Duodenal mucosa (tissue), 2 donors: ENCODE measurements at regions not wholly inside any gene's neighbourhood (a gene's known extent, or its start where the extent isn't known, plus 50 kb on each side); places are given as distances from the start of the nearest gene placed in this dataset.
A peak's percentile ranks its signal among the peaks of the same experiment; 100 is the strongest.
"Not testable (repeated sequence)": the region's sequence is repeated elsewhere in the genome, so short reads cannot be mapped to it uniquely, and the experiment has no call there.

ENCODE experiments used
- H3K27ac ChIP-seq: one replicate; pipeline ENCODE4 v1.7.0; 2013; ENCODE audit warnings: low read depth, low read length
- H3K27me3 ChIP-seq, 2 donors: one replicate each; pipeline ENCODE4 v1.7.0; 2013; ENCODE audit warnings: low read length in 2 of 2, control low read depth in 1 of 2; ENCODE audit not compliant: insufficient read depth in 2 of 2, control insufficient read depth in 1 of 2
- H3K36me3 ChIP-seq, 2 donors: one replicate each; pipeline ENCODE4 v1.7.0; 2013; ENCODE audit warnings: low read length in 2 of 2, control low read depth in 1 of 2; ENCODE audit not compliant: insufficient read depth in 2 of 2, control insufficient read depth in 1 of 2
- H3K4me1 ChIP-seq, 2 donors: one replicate each; pipeline ENCODE4 v1.7.0; 2013; ENCODE audit warnings: low read length in 2 of 2, control low read depth in 1 of 2; ENCODE audit not compliant: insufficient read depth in 2 of 2, control insufficient read depth in 1 of 2
- H3K4me3 ChIP-seq, 2 donors: one replicate each; pipeline ENCODE4 v1.7.0; 2013; ENCODE audit warnings: low read length in 2 of 2, low read depth in 1 of 2
- H3K9ac ChIP-seq, 2 donors: one replicate each; pipeline ENCODE4 v1.7.0; 2013; ENCODE audit warnings: low read length in 2 of 2, low read depth in 1 of 2
- H3K9me3 ChIP-seq, 2 donors: one replicate each; pipeline ENCODE4 v1.7.0; 2013; ENCODE audit warnings: low read length in 2 of 2, control low read depth in 1 of 2; ENCODE audit not compliant: control insufficient read depth in 1 of 2

DNA sequence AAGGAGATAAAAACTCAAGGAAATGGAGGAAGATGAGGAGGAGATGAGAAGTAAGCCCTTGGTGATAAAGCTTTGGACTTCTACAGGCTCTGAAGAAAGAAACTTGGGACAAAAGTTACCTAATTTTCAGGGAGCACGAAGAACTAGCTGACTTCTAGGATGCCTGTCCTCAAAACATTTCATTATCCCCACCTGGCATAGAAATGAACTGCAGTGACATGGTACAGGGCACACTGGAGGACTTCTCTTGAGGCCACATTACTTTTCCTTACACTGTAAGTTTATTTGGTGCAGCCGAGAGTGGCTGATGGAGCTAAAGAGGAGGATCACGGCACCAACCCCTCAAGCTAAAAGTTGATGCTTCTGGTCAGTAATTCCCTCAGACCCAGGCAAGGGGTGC, 269.5 kb upstream of the MSX2 start:
- Histone ChIP-seq H3K27me3 (no peaks in the 10 kb centered on the region), H3K27ac (no peak overlapping the region), H3K9me3 (peaks cover 0 to 4% of the 10 kb centered on the region in 2 donors), H3K9ac (no peak overlapping the region), H3K4me3 (no peak overlapping the region), H3K36me3 (no peaks in the 10 kb centered on the region), H3K4me1 (peaks cover 0 to 3% of the 10 kb centered on the region in 2 donors)

DNA sequence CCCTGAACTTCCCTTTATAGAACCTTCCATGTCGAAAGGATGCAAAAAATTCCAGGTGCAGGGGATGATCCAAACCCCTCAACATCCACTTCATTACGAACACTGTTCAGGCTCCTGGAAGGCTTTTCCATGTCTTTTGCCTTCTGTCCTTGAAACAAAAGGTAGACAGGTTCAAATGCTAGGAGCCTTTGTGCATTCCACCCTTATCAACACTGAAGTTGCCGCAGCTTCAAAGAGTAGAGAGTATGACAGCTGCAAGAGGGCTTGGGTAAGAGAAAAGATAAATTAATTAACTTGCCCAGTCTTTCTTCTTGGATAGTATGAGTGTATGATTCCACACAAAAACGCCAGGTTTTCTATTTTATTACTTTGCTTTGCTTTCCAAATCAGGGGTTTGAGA, 269.1 kb upstream of the MSX2 start:
- H3K9me3 ChIP-seq: peaks cover 0 to 2% of the 10 kb centered on the region in 2 donors
- H3K4me3 ChIP-seq: no peak overlapping the region
- H3K4me1 ChIP-seq: peaks cover 3 to 7% of the 10 kb centered on the region in 2 donors
- H3K27me3 ChIP-seq: no peaks in the 10 kb centered on the region
- H3K27ac ChIP-seq: no peak overlapping the region
- H3K36me3 ChIP-seq: no peaks in the 10 kb centered on the region
- H3K9ac ChIP-seq: no peak overlapping the region

- Histone ChIP-seq H3K27me3 (no peaks in the 10 kb centered on the region), H3K36me3 (no peaks in the 10 kb centered on the region), H3K9me3 (no peaks in the 10 kb centered on the region), H3K9ac (no peak overlapping the region), H3K4me3 (no peak overlapping the region), H3K27ac (no peak overlapping the region), H3K4me1 (peaks cover 15 to 18% of the 10 kb centered on the region in 2 donors)
Measured at GRCh38 chr5:174457141-174457678, 267.2 kb upstream of the MSX2 start.

- H3K4me1 ChIP-seq: peaks cover 15 to 18% of the 10 kb centered on the region in 2 donors
- no peaks in the 10 kb centered on the region for H3K9me3 ChIP-seq
- H3K27ac ChIP-seq: no peak overlapping the region
- H3K27me3 ChIP-seq: no peaks in the 10 kb centered on the region
- no peak overlapping the region for H3K4me3 ChIP-seq
- H3K36me3 ChIP-seq: no peaks in the 10 kb centered on the region
- H3K9ac ChIP-seq: no peak overlapping the region
Measured at GRCh38 chr5:174459071-174459702, 265.2 kb upstream of the MSX2 start.

- Histone ChIP-seq H3K4me3 (peak overlapping the region; percentile 38 to 54), H3K27me3 (no peaks in the 10 kb centered on the region), H3K9ac (no peak overlapping the region), H3K36me3 (no peaks in the 10 kb centered on the region), H3K4me1 (peaks cover 15 to 18% of the 10 kb centered on the region in 2 donors), H3K9me3 (no peaks in the 10 kb centered on the region), H3K27ac (no peak overlapping the region)
Measured at GRCh38 chr5:174459832-174460448, 264.4 kb upstream of the MSX2 start.

DNA sequence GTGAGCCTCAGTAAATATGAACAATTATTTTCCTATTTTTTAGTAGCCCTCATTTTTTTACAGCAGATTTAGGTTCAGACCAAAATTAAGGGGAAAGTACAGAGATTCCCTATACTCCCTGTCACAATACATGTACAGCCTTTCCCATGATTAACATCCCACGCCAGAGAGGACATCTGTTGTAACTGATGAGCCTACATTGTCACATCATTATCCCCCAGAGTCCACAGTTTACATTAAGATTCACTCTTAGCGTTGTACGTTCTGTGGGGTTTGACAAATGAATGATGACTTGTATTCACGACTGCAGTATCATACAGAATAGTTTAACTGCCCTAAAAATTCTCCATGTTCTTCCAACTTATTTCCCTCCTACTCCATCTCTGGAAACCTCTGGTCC, 262.3 kb upstream of the MSX2 start:
- no peaks in the 10 kb centered on the region for H3K9me3 ChIP-seq
- no peak overlapping the region for H3K9ac ChIP-seq
- H3K4me1 ChIP-seq: peaks cover 15 to 18% of the 10 kb centered on the region in 2 donors
- H3K27ac ChIP-seq: no peak overlapping the region
- H3K27me3 ChIP-seq: no peaks in the 10 kb centered on the region
- H3K36me3 ChIP-seq: no peaks in the 10 kb centered on the region
- no peak overlapping the region for H3K4me3 ChIP-seq

DNA sequence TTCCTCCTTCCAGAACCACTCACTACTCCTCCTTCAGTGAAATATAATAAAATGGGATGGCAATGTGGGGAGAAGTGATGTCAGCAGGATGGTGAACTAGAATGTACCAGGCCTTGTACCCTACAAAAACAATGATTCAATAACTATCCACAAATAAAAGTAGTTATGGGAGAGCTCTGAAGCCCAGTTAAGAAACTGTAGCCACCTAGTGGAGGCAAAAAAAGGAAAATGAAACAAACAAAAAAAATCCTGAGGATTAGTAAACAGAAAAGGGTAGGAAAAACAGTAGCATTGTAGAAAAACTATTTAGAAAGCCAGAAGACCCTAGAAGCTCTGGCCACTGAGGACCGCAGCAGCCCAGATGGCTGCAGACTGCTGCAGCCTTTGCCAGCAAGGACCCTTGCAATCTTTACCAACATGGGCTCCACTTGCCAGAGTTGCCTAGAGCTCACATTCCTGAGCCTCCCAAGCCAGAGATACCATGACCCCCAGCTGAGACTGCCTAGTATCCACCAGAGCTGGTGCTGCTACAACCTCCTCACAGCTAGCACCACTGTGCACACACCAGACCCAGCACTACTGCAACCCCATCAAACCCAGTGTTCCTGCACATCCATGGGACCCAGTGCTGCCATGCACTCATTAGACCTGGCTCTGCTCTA, 259.7 kb upstream of the MSX2 start:
- H3K4me3 ChIP-seq: no peak overlapping the region
- H3K4me1 ChIP-seq: peaks cover 15 to 18% of the 10 kb centered on the region in 2 donors
- H3K9ac ChIP-seq: no peak overlapping the region
- H3K27me3 ChIP-seq: no peaks in the 10 kb centered on the region
- H3K27ac ChIP-seq: no peak overlapping the region
- no peaks in the 10 kb centered on the region for H3K9me3 ChIP-seq
- H3K36me3 ChIP-seq: no peaks in the 10 kb centered on the region

GRCh38 chr5:174471528-174471927, 252.9 kb upstream of the MSX2 start:
- H3K36me3 ChIP-seq, H3K4me3 ChIP-seq, H3K4me1 ChIP-seq, H3K27me3 ChIP-seq, H3K9ac ChIP-seq, H3K27ac ChIP-seq, H3K9me3 ChIP-seq: not testable (repeated sequence)

- H3K27me3 ChIP-seq: no peaks in the 10 kb centered on the region
- H3K36me3 ChIP-seq: no peaks in the 10 kb centered on the region
- H3K4me3 ChIP-seq: no peak overlapping the region
- no peak overlapping the region for H3K9ac ChIP-seq
- H3K27ac ChIP-seq: no peak overlapping the region
- no peaks in the 10 kb centered on the region for H3K9me3 ChIP-seq
- H3K4me1 ChIP-seq: no peaks in the 10 kb centered on the region
Measured at GRCh38 chr5:174472956-174473355, 251.4 kb upstream of the MSX2 start.

GRCh38 chr5:174476001-174476400, 248.4 kb upstream of the MSX2 start:
- not testable (repeated sequence) for H3K27ac ChIP-seq, H3K9ac ChIP-seq, H3K36me3 ChIP-seq, H3K9me3 ChIP-seq, H3K27me3 ChIP-seq, H3K4me3 ChIP-seq, H3K4me1 ChIP-seq
